HG03439 (cell line): ENCODE measurements at regions not wholly inside any gene's neighbourhood (a gene's known extent, or its start where the extent isn't known, plus 50 kb on each side); places are given as distances from the start of the nearest gene placed in this dataset.

Source experiments
- ATAC-seq: cut with Tn5 transposase; IDR thresholded peaks from one replicate; pipeline ENCODE4 v1.9.1; 2021; ENCODE audit warnings: mild to moderate bottlenecking, moderate library complexity; ENCODE audit not compliant: unreplicated experiment

GRCh38 chr4:54493862-54494261 is 163.9 kb upstream of the KIT start:
- ATAC-seq = no peak

DNA sequence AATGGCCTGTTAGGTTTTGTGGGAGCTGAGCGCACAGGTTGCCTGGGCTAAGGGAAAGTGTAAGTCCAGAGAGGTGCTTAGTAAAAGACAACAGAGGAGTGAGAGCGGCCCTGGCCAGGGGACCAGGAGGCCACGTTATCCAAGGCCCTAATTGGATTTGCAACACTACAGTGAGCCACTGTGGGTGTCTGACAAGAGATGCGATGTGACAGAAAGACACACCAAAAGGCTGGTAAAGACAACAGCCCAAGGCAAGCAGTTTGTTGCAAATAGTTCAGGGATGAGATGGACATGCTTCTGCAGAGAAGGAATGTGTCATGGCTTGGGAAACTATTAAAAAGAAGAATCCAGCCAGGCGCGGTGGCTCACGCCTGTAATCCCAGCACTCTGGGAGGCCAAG is 162.7 kb upstream of the KIT start:
- no peak for ATAC-seq

GRCh38 chr4:54495641-54496040 is 162.1 kb upstream of the KIT start:
- ATAC-seq = no peak

DNA sequence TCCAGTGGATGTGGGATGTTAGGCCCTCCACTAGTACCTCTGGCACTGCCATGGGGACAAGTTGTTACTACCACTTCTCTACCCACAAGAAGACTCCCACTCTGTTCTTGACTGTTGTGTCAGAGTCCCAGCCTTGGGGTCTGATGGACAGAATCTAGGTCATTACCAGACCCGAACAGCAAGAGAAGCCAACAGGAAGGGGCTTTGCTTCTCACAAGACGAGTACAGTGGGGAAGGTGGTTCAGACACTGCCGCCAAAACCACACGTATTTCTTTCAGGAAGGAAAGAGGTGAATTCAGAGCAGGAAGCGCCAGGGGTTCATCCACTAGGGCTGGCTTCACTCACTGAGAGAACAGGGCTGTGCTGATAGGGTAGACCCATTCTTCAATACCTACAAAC is 161.3 kb upstream of the KIT start:
- no peak for ATAC-seq

DNA sequence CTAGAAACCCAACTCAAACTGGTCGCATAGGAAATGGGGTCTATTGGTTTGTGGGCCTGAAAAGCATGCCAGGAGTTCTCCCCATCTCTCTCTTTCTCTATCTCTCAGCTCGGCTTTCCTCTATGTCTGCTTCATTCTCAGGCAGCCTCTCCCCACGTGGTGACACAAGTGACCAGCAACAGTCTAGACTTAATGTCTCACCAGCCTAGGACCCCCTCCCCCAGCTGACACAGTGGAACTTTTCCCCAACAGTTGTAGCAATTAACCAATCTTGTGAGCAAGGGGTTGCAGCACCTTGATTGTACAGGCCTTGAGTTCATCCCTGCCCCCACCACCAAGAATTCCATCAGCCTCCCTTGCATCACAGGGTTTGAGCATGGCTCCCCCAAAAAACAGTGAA is 159.8 kb upstream of the KIT start:
- no peak for ATAC-seq

DNA sequence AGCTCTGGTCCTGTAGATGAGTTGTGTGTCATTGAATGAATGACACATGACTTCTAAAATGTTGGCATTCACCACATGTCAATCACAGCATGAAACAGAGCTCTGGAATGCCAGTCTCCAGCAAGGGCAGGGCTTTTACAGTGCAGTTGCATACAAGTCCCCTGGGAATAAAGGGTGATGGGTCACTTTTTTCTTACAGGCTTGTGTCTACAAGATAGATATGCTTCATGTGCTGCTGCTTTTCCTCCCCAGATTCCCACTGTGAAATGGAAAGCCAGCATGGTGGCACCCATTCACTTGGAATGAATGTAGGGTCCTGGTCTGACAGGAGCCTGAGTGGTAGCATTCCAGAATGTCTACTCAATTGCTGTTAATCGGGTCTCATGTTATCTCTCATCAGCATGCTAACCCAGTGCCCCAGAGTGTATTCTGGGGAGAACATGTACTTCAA is 159.1 kb upstream of the KIT start:
- no peak for ATAC-seq

DNA sequence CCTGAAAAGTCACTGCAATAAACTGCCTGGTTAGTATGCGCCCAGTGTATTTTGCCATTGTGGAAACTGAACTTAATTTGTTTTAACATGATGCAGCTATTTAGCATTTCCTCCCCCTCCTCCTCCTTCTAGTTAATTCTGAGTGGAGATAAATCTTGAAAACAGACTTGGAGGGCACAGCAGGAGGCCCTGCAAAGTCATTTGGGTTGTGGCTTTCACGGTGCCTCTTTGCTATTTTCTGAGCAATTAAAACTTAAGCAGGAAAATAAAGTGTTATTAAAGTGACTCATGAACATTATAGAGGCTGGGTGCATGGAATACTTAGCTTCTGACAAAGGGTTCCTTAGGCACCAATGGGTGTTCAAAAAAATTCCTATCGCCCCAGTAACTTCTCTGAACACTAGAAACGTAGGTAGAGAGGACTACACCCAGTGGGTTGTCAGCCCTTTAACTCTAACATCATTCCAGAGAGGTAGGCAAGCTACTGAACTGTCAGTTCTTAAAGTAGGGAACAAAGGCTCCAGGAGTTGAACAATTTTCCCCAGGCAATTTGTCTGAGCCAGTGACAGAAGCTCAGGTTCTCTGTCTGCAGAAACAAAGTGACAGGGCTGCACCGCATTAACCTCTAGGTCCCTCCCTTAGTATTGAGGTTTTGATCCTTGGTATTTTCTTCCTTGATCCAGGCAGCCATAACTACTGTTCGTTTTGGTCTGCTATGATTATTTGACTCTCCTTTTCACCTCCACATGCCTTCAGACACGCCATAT is 158.3 kb upstream of the KIT start:
- ATAC-seq = no peak

DNA sequence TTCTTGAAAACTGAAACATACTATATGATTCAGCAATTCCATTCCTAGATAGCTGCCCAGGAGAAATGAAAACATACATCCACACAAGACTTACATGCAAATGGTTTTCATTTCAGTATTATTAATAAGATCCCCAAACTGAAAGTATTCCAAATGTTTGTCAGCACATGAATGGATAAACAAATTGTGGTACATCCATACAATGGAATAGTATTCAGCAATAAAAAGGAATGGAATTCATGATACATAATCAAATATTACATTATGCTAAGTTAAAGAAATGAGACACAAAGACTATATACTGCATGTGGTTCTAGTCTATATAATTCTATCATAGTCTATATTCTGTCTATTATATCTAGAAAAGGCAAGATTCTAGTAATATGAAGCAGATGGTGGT is 152.4 kb upstream of the KIT start:
- no peak for ATAC-seq

- ATAC-seq = no peak
Observed at GRCh38 chr4:54505996-54506395, 151.8 kb upstream of the KIT start.

GRCh38 chr4:54509057-54509456 is 148.7 kb upstream of the KIT start:
- no peak for ATAC-seq

- ATAC-seq = no peak
Observed at GRCh38 chr4:54513204-54513603, 144.6 kb upstream of the KIT start.

DNA sequence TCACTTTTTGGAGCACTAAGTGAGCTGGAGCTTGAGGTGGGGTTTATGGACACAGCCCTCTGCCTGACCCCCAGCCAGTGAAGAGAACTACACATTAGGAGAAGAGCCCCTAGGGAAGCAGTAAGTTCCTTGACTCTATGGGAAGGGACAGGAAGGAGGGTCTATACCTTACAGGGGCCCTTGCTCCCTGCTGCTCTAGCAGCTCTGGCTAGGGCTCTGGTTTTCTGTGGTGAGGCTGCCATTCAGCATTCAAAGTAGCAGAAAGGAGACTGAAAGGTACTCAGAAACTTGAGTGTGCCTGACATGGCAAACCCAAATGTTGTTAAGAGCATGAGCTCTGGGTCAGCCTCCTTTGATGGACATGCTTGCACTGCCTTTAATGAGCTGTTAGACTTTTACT is 144.0 kb upstream of the KIT start:
- no peak for ATAC-seq

GRCh38 chr4:54516556-54517215 is 141.1 kb upstream of the KIT start:
- no peak for ATAC-seq

GRCh38 chr4:54517781-54518444 is 139.8 kb upstream of the KIT start:
- ATAC-seq = no peak

- no peak for ATAC-seq
Observed at GRCh38 chr4:54525602-54526001, 132.2 kb upstream of the KIT start.

- no peak for ATAC-seq
Observed at GRCh38 chr4:54526560-54526959, 131.2 kb upstream of the KIT start.

DNA sequence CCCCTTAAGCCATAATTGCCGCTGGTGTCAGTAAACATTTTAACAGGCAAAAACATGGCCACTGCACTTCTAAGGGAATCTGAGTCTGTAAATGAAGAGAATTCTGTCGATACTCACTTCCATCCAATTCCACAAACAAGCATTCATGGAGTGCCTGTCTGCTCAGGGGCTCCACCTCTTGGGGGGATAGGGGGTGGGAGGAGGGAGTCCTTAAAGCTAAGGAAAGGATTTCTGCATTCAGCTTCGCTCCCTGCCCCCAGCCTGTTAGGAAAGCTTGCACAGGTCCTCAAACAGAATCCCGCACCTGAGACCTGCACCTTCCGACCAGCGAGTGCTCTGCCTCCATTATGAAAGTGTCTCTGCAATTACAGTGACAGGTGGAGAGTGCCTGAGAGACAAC is 130.2 kb upstream of the KIT start:
- no peak for ATAC-seq

DNA sequence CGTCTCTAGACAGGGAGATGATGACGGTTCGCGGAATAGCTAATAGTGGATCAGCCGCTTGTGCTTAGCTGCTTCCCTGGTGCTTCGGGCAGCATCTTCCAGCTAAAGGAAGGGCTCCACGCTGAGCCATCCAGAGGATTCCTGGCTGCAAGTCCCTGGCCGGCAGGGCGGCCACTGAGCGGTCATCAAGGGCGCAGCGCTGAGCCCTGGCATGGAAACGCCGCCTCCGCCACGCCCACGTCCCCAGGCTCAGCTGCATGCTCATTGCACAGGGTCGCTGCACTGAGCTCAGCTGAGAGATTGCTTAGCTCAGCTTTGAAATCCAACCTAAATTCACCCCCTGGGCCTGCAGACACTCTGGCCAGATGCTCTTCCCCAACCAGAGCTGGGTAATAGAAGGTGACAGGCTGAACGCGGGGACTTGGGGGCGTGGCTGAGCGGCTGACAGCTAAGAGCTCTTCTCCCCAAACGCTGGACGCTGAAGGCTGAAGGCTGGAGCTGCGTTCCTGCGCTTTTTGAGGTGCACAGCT is 118.2 kb upstream of the KIT start:
- ATAC-seq = no peak

DNA sequence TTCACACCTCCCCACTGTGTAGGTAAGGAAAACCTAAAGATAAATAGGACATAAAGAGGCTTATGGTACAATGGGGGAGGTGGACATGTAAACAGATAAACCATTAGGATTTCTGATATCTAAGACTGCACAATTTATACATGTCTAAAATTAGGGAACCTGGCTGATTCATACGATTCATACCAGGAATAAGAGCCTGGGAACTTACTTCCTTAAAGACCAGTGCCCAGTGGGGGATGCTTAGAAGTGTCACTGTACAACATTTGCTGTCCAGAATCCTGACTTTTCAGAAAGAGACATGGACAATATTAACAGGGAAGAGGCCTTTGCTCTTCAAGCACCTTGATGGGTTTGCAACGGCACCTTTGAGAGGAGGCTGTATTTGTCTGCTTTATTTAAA is 116.8 kb upstream of the KIT start:
- ATAC-seq = no peak

GRCh38 chr4:54541426-54542118 is 116.2 kb upstream of the KIT start:
- no peak for ATAC-seq

DNA sequence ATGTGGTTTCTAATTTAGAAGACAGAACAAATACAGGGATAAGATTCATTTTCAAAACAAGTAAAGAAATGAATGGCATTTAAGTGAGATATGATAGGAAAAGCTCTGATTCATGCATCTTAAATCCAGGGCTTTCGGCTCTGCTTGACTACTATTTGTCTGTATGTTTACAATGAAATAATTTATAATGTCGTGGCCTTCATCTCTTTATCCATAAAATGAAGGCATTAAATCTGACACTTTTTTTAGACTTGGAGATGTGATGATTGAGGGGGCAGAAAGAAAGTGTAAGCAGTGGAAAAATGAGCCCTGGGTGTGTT is 115.7 kb upstream of the KIT start:
- ATAC-seq = no peak
